Smooth muscle cell (in vitro differentiated cells): ENCODE measurements at regions not wholly inside any gene's neighbourhood (a gene's known extent, or its start where the extent isn't known, plus 50 kb on each side); places are given as distances from the start of the nearest gene placed in this dataset.

Experiments
- DNase-seq: peaks from one replicate; lab custom pipeline; 2025; ENCODE audit not compliant: unreplicated experiment; lab: John Stamatoyannopoulos, UW
- H2AFZ ChIP-seq: fragments of 200-600 bp; sonication (generic); 2 replicates; pipeline ENCODE4 v1.6.0; 2016; ENCODE audit warnings: antibody characterized with exemption, low read depth, mild to moderate bottlenecking
- H3F3A ChIP-seq: fragments of 200-600 bp; sonication (generic); 2 replicates; pipeline ENCODE4 v1.6.0; 2017; ENCODE audit warnings: antibody characterized with exemption, low read depth
- H3K27ac ChIP-seq: fragments of 200-600 bp; sonication (generic); 2 replicates; pipeline ENCODE4 v1.5.1; 2016; ENCODE audit warnings: low read depth, mild to moderate bottlenecking
- H3K27me3 ChIP-seq: fragments of 200-600 bp; sonication (generic); 2 replicates; pipeline ENCODE4 v1.6.1; 2016; ENCODE audit warnings: low read depth, mild to moderate bottlenecking
- H3K36me3 ChIP-seq: fragments of 200-600 bp; sonication (generic); 2 replicates; pipeline ENCODE4 v1.5.1; 2016; ENCODE audit warnings: low read depth
- H3K4me1 ChIP-seq: fragments of 200-600 bp; sonication (generic); 2 replicates; pipeline ENCODE4 v1.5.1; 2016; ENCODE audit warnings: low read depth
- H3K4me2 ChIP-seq: fragments of 200-600 bp; sonication (generic); 2 replicates; pipeline ENCODE4 v1.6.0; 2016; ENCODE audit warnings: mild to moderate bottlenecking
- H3K4me3 ChIP-seq: fragments of 200-600 bp; sonication (generic); 2 replicates; pipeline ENCODE4 v1.5.1; 2016; ENCODE audit warnings: mild to moderate bottlenecking
- H3K79me2 ChIP-seq: fragments of 200-600 bp; sonication (generic); 2 replicates; pipeline ENCODE4 v1.6.0; 2016; ENCODE audit warnings: low read depth, mild to moderate bottlenecking
- H3K9ac ChIP-seq: fragments of 200-600 bp; sonication (generic); 2 replicates; pipeline ENCODE4 v1.6.0; 2016; ENCODE audit warnings: low read depth
- H3K9me3 ChIP-seq: fragments of 200-600 bp; sonication (generic); replicated peaks from 2 replicates; pipeline ENCODE4 v1.5.1; 2016; ENCODE audit warnings: low read depth
- H4K20me1 ChIP-seq: fragments of 200-600 bp; sonication (generic); 2 replicates; pipeline ENCODE4 v1.6.0; 2016; ENCODE audit warnings: low read depth
- WGBS: methylation state at CpG from one replicate; pipeline ENCODE4 v1.1.7; 2016; ENCODE audit warnings: low lambda C conversion rate; 5-methylcytosine and 5-hydroxymethylcytosine counted together
- TF ChIP-seq, protein P1 (sequence below): fragments of 200-600 bp; sonication (generic); IDR thresholded peaks from 2 replicates; pipeline ENCODE4 v1.5.1; 2017; ENCODE audit warnings: borderline replicate concordance, mild to moderate bottlenecking, antibody characterized with exemption; ENCODE audit not compliant: insufficient read depth, poor library complexity, severe bottlenecking

DNA sequence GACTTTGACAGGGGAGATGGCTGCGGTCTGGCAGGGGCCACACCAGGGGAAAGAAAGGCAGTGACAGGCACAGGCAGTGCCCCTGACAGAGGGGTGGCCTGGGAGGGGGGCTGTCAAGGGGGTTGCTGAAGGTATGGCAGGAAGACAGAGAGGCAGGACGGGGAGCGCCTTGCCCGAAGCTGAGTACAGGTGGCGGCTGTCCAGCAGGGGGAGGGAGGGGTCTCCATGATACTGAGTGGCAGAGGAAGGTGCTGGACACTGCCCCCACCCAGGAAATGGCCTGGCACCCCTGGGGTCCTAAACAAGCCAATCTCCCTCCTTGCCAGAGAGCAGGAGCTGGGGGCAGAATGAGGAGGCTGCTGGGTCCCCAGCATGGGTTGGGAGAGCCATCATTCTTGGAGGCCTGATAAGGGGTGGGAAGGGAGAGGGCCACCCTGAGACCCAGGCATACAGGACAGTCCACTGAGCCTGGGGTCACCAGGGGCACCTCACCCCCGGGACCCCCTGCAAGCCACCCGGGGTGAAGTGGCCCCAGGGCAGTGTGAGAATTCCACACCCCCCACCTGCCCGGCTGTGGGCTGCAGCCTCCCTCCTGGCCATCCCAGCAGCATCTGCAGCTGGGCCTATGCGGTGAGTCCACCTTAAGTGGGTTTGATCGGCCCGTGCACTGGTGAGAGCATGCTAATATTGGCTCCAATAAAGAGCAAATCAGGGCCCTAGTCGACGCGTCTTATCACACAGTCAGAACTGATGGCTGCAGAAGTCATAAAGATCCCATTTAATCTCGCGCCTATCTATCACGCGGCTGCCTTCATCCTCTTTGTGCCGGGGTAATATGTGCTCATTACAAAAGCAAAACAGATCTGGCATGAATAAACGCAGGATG lies 108.5 kb downstream of the FAM53A start:
- Histone ChIP-seq H3K9ac (no peak overlapping the region), H3K79me2 (no peaks in the 10 kb centered on the region), H3K4me2 (no peak overlapping the region), H3K4me1 (peaks cover 24% of the 10 kb centered on the region), H3K4me3 (no peak overlapping the region), H3K36me3 (no peaks in the 10 kb centered on the region), H2AFZ (no peak overlapping the region), H3F3A (no peaks in the 10 kb centered on the region), H4K20me1 (no peaks in the 10 kb centered on the region), H3K27ac (no peak overlapping the region), H3K9me3 (no peaks in the 10 kb centered on the region), H3K27me3 (no peaks in the 10 kb centered on the region)
- TF ChIP-seq, protein P1, sequence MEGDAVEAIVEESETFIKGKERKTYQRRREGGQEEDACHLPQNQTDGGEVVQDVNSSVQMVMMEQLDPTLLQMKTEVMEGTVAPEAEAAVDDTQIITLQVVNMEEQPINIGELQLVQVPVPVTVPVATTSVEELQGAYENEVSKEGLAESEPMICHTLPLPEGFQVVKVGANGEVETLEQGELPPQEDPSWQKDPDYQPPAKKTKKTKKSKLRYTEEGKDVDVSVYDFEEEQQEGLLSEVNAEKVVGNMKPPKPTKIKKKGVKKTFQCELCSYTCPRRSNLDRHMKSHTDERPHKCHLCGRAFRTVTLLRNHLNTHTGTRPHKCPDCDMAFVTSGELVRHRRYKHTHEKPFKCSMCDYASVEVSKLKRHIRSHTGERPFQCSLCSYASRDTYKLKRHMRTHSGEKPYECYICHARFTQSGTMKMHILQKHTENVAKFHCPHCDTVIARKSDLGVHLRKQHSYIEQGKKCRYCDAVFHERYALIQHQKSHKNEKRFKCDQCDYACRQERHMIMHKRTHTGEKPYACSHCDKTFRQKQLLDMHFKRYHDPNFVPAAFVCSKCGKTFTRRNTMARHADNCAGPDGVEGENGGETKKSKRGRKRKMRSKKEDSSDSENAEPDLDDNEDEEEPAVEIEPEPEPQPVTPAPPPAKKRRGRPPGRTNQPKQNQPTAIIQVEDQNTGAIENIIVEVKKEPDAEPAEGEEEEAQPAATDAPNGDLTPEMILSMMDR = no peak
- 85% methylated on average over 20 of the region's 20 CpGs for WGBS
- no peak for DNase-seq

DNA sequence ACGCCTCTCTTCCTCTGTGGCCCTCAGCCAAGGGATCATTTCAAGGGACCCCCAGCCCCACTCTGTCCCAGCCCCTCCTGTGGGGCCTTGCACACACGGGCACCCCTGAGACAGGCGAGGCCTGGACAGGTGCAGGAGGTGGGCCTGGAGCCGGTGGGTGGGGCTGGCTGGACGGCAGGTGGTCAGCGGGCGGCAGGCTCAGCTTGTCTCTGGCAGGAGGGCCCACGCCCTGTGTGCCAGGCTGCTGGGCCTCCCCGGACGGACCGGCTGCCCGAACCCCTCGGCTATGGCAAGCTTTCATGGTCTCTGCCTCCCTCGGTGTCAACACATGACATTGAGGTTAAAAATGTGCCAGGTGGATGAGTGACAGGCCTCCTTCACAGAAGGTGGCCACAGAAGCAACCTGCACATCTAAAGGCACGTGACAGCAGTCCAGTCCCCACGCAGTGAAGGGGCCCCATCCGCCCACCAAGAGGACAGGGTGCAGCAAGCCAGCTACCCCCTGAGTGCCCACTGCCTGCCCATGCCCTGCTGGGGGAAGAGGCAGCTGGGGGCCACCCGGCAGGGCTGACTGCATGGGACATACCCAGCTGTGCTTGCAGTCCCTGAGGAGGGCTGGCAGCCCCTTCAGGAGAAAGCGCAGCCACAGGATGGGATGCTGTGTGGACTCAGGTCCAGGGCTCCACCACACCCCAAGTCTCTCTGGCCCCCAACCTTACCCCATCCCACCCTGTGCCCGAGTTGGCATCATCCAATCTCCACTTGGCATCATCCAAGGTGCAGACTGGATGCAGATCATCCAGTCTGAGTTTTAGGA lies 109.3 kb downstream of the FAM53A start:
- DNase-seq = no peak
- H3K4me3 ChIP-seq = no peak overlapping the region
- no peaks in the 10 kb centered on the region for H3K36me3 ChIP-seq
- H3K27me3 ChIP-seq = no peaks in the 10 kb centered on the region
- H3K9ac ChIP-seq = no peak overlapping the region
- H4K20me1 ChIP-seq = no peaks in the 10 kb centered on the region
- TF ChIP-seq, protein P1 = no peak
- H3K27ac ChIP-seq = no peak overlapping the region
- no peaks in the 10 kb centered on the region for H3K79me2 ChIP-seq
- H3F3A ChIP-seq = no peaks in the 10 kb centered on the region
- H2AFZ ChIP-seq = no peak overlapping the region
- H3K9me3 ChIP-seq = no peaks in the 10 kb centered on the region
- H3K4me2 ChIP-seq = no peak overlapping the region
- peaks cover 24% of the 10 kb centered on the region for H3K4me1 ChIP-seq
- 95% methylated on average over 20 of the region's 20 CpGs for WGBS

DNA sequence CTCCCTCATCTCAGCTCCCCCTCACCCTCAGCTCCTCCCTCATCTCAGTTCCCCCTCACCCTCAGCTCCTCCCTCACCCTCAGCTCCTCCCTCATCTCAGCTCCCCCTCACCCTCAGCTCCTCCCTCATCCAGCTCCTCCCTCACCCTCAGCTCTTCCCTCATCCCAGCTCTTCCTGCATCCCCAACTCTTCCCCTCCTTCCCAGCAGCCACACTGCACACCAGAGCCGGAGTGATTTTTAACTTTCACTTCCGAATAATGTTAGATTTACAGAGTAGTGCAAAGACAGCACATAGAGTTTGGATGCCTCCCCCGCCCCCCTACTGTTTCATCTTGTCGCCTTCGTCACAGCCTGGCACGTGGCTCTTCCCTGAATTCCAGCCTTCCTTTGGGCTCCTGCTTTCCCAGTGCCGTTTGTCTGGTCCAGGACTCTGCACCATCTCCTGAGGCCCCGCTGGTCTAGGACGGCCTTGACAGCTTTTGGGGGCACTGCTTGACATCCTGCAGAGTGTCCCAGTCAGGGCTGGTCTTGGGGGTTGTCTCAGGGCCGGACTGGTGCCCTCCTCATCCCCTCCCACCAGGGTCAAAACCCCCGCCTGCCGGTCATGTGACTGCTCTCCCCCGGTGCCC lies 110.2 kb downstream of the FAM53A start:
- H2AFZ ChIP-seq = no peak overlapping the region
- H3K9ac ChIP-seq = no peak overlapping the region
- H3K27ac ChIP-seq = no peak overlapping the region
- H3K9me3 ChIP-seq = no peaks in the 10 kb centered on the region
- no peaks in the 10 kb centered on the region for H3K36me3 ChIP-seq
- H3K4me3 ChIP-seq = no peak overlapping the region
- peaks cover 24% of the 10 kb centered on the region for H3K4me1 ChIP-seq
- WGBS = 89% methylated on average over 13 of the region's 13 CpGs
- no peaks in the 10 kb centered on the region for H4K20me1 ChIP-seq
- DNase-seq = no peak
- H3K27me3 ChIP-seq = no peaks in the 10 kb centered on the region
- no peak overlapping the region for H3K4me2 ChIP-seq
- H3K79me2 ChIP-seq = no peaks in the 10 kb centered on the region
- no peaks in the 10 kb centered on the region for H3F3A ChIP-seq
- TF ChIP-seq, protein P1 = no peak
